NCI-H460 (cell line): ENCODE measurements at regions not wholly inside any gene's neighbourhood (a gene's known extent, or its start where the extent isn't known, plus 50 kb on each side); places are given as distances from the start of the nearest gene placed in this dataset.

Source experiments
- DNase-seq: peaks from one replicate; pipeline ENCODE4 v3.0.0-alpha.2; 2016; ENCODE audit warnings: low read depth; ENCODE audit errors: extremely low read depth

DNA sequence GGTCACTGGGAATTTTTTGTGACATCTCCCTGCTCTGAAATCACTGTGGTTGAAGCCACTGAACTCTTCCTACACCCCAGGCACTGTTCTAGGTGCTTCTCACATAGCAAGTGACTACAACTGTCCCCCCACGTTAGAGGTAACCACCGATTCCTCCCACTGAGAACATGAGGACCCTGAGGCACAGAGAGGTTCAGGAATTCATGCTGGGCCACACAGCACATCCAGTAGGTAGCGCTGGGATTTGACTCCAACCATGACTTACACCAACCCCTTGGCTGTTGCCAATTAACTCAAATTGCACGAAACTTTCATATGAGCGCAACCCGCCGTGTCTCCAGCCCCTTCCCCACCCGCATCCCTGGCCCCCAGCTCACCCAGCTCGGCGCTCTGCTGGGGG, 105.2 kb downstream of the RFLNA start:
- DNase-seq = no peak

DNA sequence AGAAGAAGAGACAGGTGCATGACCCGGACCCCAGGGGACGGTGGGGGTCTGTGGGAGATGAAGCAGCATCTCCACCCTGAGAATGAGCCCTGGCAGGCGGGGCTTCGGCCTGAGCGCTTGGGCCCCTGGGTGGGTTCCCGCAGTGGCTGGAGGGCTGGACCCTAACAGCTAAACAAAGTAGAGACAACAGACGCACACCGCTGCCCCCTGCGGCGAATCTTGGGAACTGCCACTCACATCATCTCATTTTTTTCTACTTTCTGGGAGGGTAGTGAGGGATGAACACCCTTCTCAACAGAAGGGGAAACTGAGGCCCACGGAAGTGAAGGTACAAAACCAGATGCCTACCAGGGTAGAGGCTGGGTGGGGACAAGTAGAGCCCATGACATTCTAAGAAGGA, 104.7 kb downstream of the RFLNA start:
- no peak for DNase-seq

DNA sequence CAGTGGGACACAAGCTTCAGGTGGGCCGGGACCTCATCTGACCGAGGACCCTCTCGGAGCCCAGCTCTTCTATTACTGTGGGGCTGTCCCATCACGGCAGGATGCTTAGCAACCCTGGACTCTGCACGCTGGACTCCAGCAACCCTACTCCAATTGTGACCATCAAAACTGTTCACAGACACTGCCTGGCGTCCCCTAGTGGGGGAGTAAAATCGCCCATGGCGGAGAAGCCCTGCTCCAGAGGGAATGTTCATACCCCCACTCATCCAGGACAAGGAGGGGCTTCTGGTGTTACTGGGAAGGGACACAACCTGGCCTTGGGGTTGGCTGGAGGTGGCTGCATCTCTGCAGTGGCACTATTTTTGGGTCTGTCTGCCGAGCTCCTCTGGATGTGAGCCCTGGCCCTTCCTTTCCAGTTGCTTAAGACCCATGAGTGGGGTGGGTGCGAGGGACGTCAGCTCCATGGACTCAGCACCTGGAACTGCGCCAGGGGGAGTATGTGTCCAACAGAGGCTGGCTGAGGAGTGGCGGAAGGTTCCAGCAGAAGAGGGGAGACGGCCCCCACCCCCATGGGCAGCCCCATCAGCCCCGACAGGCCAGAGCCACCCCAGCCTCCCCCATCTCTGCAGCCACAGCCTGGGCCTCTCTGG, 103.8 kb downstream of the RFLNA start:
- no peak for DNase-seq

DNA sequence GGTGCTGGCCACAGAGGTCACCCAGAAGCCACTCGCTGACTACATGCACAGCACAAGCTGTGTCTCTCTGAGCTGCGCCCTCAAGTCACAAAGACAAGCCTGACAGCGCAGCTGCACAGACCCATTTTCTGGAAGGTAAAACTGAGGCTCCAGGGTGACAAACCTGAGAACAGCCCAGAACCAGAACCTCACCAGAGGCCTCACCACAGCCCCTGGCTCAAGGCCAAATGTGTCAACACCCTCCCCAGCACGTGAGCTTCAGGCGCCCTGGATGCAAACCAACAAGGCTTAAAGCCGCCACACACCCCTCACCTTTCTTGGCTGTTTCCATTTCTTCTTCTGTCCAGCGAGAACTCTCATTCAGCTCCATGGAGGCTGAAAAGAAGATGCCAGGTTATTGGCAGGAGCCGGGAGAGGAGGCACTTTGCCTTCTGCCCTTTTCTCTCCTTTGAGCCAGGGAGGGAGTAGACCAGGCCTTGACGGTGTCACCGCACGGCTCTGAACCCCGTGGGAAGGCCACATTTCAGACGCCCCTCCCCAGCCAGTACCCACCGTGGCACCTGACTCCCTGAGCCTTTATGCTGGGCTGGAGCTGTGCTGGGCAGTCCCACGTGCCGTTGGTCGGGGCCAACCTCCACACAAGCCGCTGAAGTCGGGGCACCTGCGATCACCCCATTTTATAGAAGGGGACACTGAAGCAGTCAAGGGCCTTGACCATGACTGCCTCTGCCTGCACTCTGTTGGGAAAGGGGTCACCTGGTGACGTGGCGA, 103.1 kb downstream of the RFLNA start:
- no peak for DNase-seq

DNA sequence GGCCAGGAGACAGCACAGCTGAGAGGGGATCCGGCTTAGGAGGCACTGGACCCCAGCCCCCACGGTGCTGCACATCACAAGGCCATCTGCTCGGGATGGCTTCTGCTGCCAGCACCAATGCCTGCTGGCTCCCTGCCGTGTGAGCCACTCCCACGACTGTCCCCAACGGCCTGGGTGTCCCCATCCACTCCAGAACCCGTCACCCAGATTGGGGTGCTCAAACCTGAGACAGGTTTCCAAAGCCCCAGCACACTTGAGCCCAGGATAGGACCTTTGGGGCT, 102.4 kb downstream of the RFLNA start:
- no peak for DNase-seq

DNA sequence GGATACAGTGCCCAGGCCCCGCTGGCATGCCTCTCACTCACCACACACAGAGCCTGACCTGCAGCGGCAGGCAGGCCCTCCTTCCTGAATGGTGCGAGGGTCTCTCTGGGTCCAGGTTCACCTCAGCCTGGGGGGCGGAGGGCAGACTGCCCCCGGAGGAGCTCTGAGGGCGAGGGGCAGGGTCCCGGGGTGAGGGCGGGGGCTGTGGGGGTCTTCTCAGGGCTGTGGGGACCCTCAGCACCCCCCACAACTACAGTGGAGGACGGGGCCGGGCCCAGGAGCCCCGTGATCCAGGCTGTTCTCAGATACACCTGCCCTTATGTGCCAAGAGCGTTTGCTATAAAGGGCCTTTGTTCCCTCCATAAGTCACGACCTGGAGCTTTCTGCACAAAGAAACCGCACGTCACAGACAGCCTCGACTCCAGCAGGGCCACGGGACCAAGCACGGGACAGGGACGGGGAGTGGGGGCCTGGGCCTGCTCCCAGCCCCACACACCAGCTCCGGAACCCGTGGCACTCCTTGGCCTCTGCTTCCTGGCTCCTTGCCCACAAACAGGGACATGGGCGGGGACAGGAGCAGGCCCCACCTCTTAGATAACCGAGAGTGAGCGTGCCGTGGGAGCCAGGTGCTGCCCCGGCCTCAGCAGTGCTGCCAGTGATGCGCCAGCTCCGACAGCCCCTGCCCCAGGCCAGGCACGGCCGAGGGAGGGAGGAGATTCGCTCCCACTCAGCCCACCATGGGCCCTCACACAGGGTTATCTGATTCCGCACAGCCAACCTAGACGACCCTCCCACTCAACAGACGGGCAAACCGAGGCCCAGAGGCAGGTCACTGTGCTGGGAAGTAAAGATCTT, 101.9 kb downstream of the RFLNA start:
- DNase-seq = no peak

DNA sequence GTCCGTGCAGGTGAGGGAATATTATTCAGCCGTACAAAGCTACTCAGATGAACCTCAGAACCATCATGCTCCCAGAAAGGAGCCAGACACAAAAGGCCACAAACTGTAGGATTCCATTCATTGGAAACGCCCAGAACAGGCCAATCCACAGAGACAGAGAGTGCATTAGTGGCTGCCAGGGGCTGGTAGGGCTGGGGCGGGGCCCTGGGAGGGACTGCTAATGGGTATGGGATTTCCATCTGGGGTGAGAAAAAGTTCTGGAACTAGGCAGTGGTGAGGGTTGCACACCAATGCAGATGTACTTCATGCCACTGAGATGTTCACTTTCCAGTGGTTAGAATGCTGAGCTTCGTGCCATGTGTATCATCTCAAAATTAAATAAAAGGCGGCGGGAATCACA, 101.1 kb downstream of the RFLNA start:
- DNase-seq = no peak

DNA sequence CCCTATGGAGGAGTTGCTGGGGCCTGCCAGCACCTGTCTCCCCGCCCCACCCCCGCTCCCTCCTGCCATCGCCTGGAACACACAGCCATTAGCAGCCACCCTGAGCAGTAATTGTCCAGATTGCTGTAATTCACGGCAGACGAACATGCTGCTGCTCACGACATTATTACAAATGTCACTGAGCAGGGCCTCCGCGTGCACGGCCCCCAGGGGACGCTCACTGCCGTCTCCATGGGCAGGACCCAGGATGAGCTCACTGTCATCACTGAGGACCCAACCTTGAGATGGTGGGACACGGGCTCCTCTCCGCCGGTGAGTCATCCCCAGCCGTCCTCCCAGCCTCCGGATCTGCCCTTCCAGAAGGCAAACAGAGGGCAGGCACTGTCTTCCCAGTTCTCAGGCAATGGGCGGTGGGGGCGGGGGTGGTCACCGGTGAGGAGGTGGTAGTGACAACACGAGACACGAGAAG, 100.4 kb downstream of the RFLNA start:
- DNase-seq = no peak

DNA sequence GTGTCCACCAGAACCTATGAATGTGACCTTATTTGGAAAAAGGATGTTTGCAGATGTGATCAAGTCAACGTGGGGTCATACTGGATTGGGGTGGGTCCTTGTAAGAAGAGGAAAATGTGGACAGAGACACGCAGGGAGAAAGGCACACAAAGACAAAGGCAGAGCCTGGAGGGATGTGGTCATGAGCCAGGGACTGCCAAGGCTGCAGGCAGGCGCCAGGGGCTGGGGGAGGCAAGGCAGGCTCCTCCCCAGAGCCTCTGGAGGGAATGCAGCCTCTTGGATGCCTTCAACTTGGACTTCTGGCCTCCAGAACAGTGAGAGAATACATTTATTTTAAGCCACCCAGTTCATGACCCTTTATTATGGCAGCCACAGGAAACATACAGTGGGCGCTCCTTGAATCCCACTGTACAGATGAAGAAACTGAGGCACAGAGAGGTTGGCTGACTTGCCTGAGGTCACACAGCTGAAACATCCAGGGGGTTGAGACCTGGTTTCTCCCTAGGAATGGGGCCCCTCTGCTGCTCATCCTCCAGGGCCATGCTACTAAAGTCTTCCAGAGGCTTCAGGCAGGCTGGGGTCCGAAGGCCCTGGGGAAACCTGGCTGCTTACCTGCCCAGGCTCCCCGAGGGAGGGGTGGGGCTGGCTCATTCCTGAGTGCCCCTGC, 99.7 kb downstream of the RFLNA start:
- no peak for DNase-seq

DNA sequence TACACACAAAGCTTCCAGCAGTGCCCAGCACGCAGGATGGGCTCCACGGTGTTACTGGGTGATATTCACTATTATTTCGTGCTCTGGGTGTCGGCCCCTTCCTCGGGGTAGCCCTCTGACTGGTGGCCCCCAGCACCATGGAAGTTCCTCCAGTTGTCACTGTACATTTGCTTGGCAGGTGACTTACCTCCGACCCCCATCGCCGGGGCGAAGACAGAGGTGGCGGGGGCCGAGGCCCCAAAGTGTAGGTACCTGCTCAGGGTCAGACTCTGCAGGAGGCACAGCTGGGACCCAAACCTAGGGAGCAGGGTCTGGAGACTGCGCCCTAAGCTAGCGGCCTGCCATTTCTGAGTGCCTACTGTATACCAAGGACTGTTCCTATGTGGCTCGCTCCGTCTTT, 98.9 kb downstream of the RFLNA start:
- DNase-seq = no peak

DNA sequence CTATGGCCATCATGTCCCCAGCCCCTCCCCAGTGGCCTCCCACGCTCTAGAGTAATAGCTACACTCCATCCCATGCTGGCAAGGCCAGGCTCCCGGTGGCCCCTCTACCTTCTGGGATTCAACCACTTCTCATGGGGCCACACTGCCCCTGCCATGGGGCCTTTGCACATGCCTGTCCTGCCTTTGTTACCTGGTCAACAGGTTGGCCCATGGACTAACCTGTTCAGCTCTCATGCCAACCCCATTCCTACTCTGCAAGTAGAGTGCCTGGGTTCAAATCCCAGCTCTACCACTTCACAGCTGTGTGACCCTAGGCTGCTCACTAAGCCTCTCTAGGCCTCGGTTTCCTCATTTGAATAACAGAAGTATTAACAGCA, 98.5 kb downstream of the RFLNA start:
- no peak for DNase-seq

DNA sequence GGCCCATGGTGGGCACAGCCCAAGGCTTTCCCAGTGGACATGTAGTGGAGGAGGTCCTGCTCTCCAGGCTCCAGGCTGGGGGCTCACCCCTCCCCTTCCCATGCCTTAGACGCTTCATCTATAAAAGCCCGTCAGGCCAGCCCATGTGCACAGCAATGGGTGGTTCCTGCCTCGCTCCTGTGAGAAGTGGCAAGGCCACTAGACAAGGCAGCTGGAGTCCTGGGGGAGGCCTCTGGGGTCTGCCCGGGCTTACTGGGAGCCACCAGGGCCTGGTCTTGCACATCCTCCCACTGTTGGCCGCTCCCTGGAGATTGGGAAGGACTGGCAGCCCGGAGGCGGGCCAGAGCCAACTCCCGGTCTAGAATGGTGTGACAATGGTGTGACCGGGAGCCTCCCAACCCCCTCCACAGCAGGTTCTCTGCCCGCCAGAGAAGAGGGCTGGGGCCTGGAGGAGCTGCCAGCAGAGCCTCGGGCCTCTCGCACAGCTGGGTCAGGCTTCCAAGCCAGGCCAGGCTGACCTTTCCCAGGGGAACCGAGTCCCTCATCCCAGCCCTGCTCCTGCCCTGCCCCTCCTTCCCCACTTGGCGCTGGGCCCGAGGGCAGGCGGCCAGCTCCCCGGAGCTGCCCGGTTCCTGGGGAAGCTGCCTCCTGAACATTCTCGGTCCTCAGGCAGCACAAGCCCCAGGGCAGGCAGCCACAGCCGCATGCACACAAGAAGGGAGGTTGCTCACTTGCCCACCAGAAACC, 97.9 kb downstream of the RFLNA start:
- peak; percentile 77 for DNase-seq

DNA sequence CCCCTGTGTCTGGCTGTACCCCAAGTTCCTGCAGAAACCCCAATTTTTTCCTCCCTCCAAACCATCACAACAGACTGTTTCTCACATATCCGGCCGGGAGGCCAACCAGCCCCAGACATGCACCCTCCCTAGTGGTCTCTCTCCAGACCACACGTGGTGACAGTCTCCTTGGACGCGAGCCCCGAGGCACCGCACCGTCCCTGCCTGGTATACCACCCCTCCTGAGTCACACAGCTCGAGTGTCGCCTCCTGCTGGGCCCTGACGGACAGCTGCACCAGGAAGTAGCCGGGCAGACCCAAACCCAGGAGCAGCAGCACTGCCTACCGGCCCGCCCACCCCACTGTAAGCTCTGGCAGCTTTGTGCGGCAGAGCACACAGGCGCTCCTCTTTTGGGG, 97.4 kb downstream of the RFLNA start:
- DNase-seq = peak; percentile 51

DNA sequence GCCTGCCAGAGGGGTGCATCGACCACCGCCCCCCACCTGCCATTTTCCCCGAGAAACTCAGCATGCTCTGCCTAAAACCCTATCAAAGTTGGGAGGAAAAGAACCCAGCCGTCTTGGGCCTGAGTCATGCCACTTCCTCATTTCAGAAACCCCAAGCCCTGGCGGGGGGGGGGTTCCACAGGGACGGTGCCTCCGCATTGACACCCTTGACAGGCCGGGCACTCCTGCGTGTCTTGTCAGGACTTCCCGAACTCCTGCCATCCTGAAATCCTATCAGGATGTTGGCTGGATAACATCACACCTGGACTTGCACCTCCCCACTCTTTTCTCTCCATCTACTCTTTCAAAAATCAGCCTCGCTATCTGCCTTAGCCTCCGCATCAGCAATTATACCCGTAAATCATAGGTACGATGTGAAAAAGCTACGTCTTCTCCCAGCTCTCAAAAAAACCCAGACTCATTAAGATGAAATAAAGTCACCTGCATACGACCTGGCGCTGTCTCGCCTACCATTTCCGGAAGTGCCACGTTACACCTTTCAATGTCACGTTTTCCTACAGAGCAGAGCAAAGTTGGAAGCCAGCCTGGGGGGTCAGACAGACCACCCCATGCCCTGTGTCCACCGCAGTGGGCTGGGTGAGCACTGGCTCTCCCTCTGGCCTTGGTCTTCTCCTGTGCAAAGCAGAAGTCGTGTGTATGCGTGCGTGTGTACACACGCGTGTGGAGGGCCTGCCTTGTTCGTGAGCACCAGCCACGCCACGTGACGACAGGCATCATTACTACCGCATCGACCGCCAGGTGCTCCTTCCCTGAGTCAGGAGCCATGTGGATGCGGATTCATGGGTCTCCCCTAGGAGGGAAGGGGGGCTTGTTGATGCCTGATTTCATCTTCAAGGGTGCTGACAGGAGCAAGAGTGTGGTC, 96.7 kb downstream of the RFLNA start:
- DNase-seq = no peak

DNA sequence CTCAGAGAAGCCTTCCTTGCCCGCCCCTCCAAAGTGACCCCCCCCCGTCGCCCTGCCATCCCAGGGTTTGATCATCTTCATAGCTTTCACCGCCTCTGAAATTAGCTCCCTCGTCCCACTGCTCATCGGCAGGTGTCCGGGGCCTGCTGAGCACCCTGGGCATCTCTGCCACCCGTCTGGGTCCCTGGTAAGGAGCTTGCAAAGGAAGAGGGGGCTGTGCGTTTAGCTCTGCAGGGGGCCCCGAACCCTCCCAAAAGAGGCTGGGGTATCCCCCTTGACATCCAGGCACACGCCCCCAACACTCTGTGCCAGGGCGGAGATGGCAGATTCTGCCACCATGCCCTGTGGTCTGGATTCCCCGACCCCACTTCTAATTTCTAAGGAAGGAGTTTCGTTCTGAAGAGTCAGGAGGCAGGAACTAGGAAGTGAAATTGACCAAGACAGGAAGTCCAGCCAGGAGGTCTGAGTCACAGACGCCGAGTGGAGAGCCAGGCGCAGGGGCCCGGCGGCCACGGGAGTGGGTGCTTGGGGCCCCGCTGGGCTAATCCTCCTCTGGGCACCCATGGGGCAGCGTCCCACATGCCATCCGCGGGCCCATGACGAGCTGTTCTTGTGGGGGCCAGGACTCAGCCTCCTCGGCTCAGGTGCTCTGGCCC, 95.7 kb downstream of the RFLNA start:
- peak; percentile 65 for DNase-seq

DNA sequence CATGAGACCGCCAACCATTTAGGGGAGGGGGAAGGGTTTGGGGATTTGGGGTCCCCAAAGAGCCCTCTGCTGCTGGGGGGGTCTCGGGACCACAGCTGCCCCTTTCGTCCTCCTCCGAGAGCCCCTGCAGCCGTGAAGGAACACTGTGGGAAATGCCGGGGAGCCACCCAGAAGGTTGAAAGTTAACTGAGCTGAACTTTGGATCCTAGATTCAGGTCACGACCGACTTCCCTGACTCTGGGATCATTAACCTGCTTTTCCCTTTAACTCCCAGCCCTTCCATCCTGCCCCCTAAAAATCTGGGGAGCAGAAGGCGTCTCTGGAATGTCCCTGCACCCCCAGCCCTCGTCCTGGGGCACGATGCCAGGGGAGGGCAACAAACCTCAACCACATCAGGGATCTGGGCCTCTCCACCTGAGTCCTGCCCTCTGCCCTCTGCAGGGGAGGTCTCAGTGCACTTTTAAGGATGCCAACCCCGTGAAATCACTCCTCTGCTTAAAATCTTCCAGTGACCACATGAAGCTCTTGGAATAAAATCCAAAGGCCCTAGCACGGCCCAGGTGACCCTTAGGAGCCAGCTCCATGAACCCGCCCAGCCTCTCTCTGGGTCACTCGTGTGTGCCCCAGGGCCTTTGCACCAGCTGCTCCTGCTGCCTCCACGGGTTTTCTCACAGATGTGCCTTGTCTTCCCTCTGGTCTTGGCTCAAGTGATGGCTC, 95.0 kb downstream of the RFLNA start:
- no peak for DNase-seq

DNA sequence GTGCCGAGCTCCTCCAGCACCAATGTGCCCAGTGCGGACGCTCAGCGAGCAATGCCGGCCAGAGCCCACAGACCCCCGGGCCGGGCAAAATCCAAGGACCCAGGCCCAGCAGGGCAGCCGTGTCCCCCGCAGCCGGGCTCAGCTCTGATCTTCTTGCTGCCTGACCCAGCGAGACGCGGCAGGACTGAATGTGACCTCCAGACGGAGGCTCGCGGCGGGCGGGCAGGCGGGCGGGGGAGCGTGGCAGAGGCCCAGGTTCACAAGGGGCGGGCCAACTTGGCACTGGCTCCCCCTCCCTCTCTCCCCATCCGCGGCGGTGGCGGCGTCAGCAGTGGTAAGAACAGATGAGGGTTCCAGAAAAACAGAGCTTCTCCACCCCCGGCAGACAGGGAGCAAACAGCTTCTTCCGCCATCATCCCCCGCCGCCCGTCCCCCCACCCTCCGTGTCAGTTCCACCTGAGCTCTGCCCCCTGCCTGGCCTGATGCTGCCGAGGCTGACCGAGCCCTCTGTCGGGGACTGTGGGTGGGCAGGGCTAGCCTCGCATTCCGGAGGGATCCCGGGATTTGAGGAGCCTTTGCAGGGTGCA, 94.3 kb downstream of the RFLNA start:
- DNase-seq = peak; percentile 62

DNA sequence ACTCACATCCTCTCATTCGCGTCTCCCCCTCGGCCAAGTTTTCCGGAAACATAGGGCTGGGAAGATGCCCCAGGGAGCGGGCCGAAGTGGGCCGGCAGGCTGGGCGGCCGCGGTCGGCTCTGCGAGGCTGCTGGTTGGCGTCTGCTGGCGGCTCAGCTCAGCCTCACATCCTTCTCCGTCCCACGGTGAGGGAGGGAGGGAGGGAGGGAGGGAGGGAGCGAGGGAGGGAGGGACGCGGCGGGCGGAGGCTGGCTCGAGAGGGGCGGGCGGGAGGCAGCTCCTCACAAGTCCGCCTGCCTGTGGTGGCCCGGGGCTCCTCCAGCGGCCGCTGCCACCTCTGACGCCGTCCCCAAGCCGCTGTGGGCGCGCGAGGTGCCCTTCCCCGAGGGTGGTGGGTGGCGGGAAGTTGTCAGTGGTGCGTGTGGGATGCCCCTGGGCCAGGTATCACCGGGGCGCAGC, 93.8 kb downstream of the RFLNA start:
- DNase-seq = peak; percentile 71
